ENCODE measurements at regions not wholly inside any gene's neighbourhood (a gene's known extent, or its start where the extent isn't known, plus 50 kb on each side); places are given as distances from the start of the nearest gene placed in this dataset.

- Histone ChIP-seq H3K9me3 (ENCODE audit: control insufficient read depth, insufficient read depth, low read length) (no peaks in the 10 kb centered on the region), H4K20me1 (ENCODE audit: control insufficient read depth, insufficient read depth, low read depth, low read length) (no peaks in the 10 kb centered on the region), H3K4me1 (ENCODE audit: control insufficient read depth, low read length) (no peaks in the 10 kb centered on the region), H3K36me3 (ENCODE audit: control insufficient read depth, low read length) (no peaks in the 10 kb centered on the region), H3K4me3 (ENCODE audit: low read length) (no peak overlapping the region), H3K79me2 (ENCODE audit: control insufficient read depth, low read length) (no peaks in the 10 kb centered on the region), H3K4me2 (ENCODE audit: low read length) (no peak overlapping the region), H3K9me2 (replicated peaks; ENCODE audit: control insufficient read depth, low read length) (no peaks in the 10 kb centered on the region), H3F3A (ENCODE audit: control insufficient read depth, insufficient read depth) (no peaks in the 10 kb centered on the region), H3K27ac (ENCODE audit: low read depth, low read length) (no peak overlapping the region), H3K27me3 (ENCODE audit: control insufficient read depth, low read length) (no peaks in the 10 kb centered on the region)
- TF ChIP-seq CTCF (IDR thresholded peaks at IDR 0.05; ENCODE audit: low read depth, low read length, poor library complexity, severe bottlenecking): no peak
- no peak for TF ChIP-seq EZH2phosphoT487 (IDR thresholded peaks at IDR 0.05; ENCODE audit: borderline replicate concordance, low read length)
Observed at GRCh38 chr18:68340606-68341005, 374.3 kb downstream of the TMX3 start.

- H3K27me3 ChIP-seq (ENCODE audit: control insufficient read depth, low read length): no peaks in the 10 kb centered on the region
- no peaks in the 10 kb centered on the region for H3K9me2 ChIP-seq (replicated peaks; ENCODE audit: control insufficient read depth, low read length)
- no peaks in the 10 kb centered on the region for H3K79me2 ChIP-seq (ENCODE audit: control insufficient read depth, low read length)
- TF ChIP-seq EZH2phosphoT487 (IDR thresholded peaks at IDR 0.05; ENCODE audit: borderline replicate concordance, low read length): no peak
- no peak for TF ChIP-seq CTCF (IDR thresholded peaks at IDR 0.05; ENCODE audit: low read depth, low read length, poor library complexity, severe bottlenecking)
- no peaks in the 10 kb centered on the region for H4K20me1 ChIP-seq (ENCODE audit: control insufficient read depth, insufficient read depth, low read depth, low read length)
- H3K4me3 ChIP-seq (ENCODE audit: low read length): no peak overlapping the region
- H3F3A ChIP-seq (ENCODE audit: control insufficient read depth, insufficient read depth): no peaks in the 10 kb centered on the region
- H3K9me3 ChIP-seq (ENCODE audit: control insufficient read depth, insufficient read depth, low read length): no peaks in the 10 kb centered on the region
- no peak overlapping the region for H3K4me2 ChIP-seq (ENCODE audit: low read length)
- no peak overlapping the region for H3K27ac ChIP-seq (ENCODE audit: low read depth, low read length)
- H3K4me1 ChIP-seq (ENCODE audit: control insufficient read depth, low read length): no peaks in the 10 kb centered on the region
- no peaks in the 10 kb centered on the region for H3K36me3 ChIP-seq (ENCODE audit: control insufficient read depth, low read length)
Observed at GRCh38 chr18:68330658-68331057, 384.2 kb downstream of the TMX3 start.

- H3K79me2 ChIP-seq (ENCODE audit: control insufficient read depth, low read length): no peaks in the 10 kb centered on the region
- no peaks in the 10 kb centered on the region for H3K9me3 ChIP-seq (ENCODE audit: control insufficient read depth, insufficient read depth, low read length)
- H3K9me2 ChIP-seq (replicated peaks; ENCODE audit: control insufficient read depth, low read length): no peaks in the 10 kb centered on the region
- no peaks in the 10 kb centered on the region for H4K20me1 ChIP-seq (ENCODE audit: control insufficient read depth, insufficient read depth, low read depth, low read length)
- TF ChIP-seq EZH2phosphoT487 (IDR thresholded peaks at IDR 0.05; ENCODE audit: borderline replicate concordance, low read length): no peak
- no peak for TF ChIP-seq CTCF (IDR thresholded peaks at IDR 0.05; ENCODE audit: low read depth, low read length, poor library complexity, severe bottlenecking)
- no peak overlapping the region for H3K4me3 ChIP-seq (ENCODE audit: low read length)
- H3K27me3 ChIP-seq (ENCODE audit: control insufficient read depth, low read length): no peaks in the 10 kb centered on the region
- no peaks in the 10 kb centered on the region for H3K36me3 ChIP-seq (ENCODE audit: control insufficient read depth, low read length)
- H3F3A ChIP-seq (ENCODE audit: control insufficient read depth, insufficient read depth): no peaks in the 10 kb centered on the region
- H3K4me1 ChIP-seq (ENCODE audit: control insufficient read depth, low read length): no peaks in the 10 kb centered on the region
- no peak overlapping the region for H3K27ac ChIP-seq (ENCODE audit: low read depth, low read length)
- H3K4me2 ChIP-seq (ENCODE audit: low read length): no peak overlapping the region
Observed at GRCh38 chr18:68323921-68324320, 391.0 kb downstream of the TMX3 start.

- Histone ChIP-seq H3K9me3 (ENCODE audit: control insufficient read depth, insufficient read depth, low read length) (no peaks in the 10 kb centered on the region), H3K4me1 (ENCODE audit: control insufficient read depth, low read length) (no peaks in the 10 kb centered on the region), H3K36me3 (ENCODE audit: control insufficient read depth, low read length) (no peaks in the 10 kb centered on the region), H3F3A (ENCODE audit: control insufficient read depth, insufficient read depth) (no peaks in the 10 kb centered on the region), H3K4me3 (ENCODE audit: low read length) (no peak overlapping the region), H4K20me1 (ENCODE audit: control insufficient read depth, insufficient read depth, low read depth, low read length) (no peaks in the 10 kb centered on the region), H3K9me2 (replicated peaks; ENCODE audit: control insufficient read depth, low read length) (no peaks in the 10 kb centered on the region), H3K27ac (ENCODE audit: low read depth, low read length) (no peak overlapping the region), H3K79me2 (ENCODE audit: control insufficient read depth, low read length) (no peaks in the 10 kb centered on the region), H3K27me3 (ENCODE audit: control insufficient read depth, low read length) (no peaks in the 10 kb centered on the region), H3K4me2 (ENCODE audit: low read length) (no peak overlapping the region)
- TF ChIP-seq CTCF (IDR thresholded peaks at IDR 0.05; ENCODE audit: low read depth, low read length, poor library complexity, severe bottlenecking): no peak
- no peak for TF ChIP-seq EZH2phosphoT487 (IDR thresholded peaks at IDR 0.05; ENCODE audit: borderline replicate concordance, low read length)
Observed at GRCh38 chr18:68316636-68317035, 398.3 kb downstream of the TMX3 start.
